ENCODE measurements at regions not wholly inside any gene's neighbourhood (a gene's known extent, or its start where the extent isn't known, plus 50 kb on each side); places are given as distances from the start of the nearest gene placed in this dataset.

DNA sequence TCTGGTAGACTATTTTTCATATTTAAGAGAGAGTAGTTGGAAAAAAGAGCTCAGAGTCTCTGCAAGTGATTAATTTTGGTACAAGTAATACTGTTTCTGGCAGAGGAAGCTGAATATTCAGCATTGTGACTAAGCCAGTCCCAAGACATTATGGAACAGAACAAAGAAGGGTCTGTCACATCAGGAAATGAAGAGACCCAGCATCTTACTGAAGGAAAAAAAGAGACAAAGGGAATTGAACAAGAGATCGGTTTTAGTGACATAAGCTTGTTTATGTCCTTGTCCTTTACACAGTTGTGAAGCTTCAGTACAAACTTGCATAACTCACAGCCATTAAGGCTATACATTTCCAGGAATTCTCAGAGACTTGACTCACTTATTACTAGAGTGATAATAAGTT, 568.5 kb upstream of the SLC8A1 start:
- H4K12ac ChIP-seq (ENCODE audit: low read depth, low read length) = no peak overlapping the region
- no CpG with 5 or more reads among the region's 1 CpG for WGBS (ENCODE audit: extremely low coverage, insufficient coverage, insufficient read length)
- H2AFZ ChIP-seq (ENCODE audit: insufficient read depth, low read length, poor library complexity) = no peak overlapping the region
- H3K9ac ChIP-seq (ENCODE audit: low read length) = no peak overlapping the region
- H2BK5ac ChIP-seq (ENCODE audit: low read depth, low read length, poor library complexity) = no peak overlapping the region
- H3K79me1 ChIP-seq (ENCODE audit: low read length) = peaks cover 2% of the 10 kb centered on the region
- H2BK120ac ChIP-seq (ENCODE audit: insufficient read depth, low read length, poor library complexity) = no peak overlapping the region
- no peak overlapping the region for H3K14ac ChIP-seq (ENCODE audit: low read length)
- H3K4me1 ChIP-seq (ENCODE audit: control insufficient read depth in 1 of 2, insufficient read depth in 2 of 2, low read length in 2 of 2) = no peaks in the 10 kb centered on the region
- no peaks in the 10 kb centered on the region for H3K79me2 ChIP-seq (ENCODE audit: control insufficient read depth, insufficient read depth, low read length, poor library complexity)
- H3K18ac ChIP-seq (ENCODE audit: low read length) = no peak overlapping the region
- H3K4ac ChIP-seq (ENCODE audit: low read depth, low read length) = no peak overlapping the region
- no peak overlapping the region for H2BK12ac ChIP-seq (ENCODE audit: low read length)
- no peaks in the 10 kb centered on the region for H3K27me3 ChIP-seq (ENCODE audit: insufficient read depth, low read length)
- no peak overlapping the region for H3K27ac ChIP-seq (ENCODE audit: low read depth, low read length)
- no peak overlapping the region for H4K8ac ChIP-seq (ENCODE audit: low read depth, low read length)
- H3K36me3 ChIP-seq (ENCODE audit: control insufficient read depth in 1 of 2, insufficient read depth in 2 of 2, low read length in 2 of 2) = no peaks in the 10 kb centered on the region
- H2AK5ac ChIP-seq (ENCODE audit: low read length) = no peak overlapping the region
- H3K9me3 ChIP-seq (ENCODE audit: insufficient read depth, low read depth, low read length) = no peaks in the 10 kb centered on the region
- DNase-seq = no peak
- no peak overlapping the region for H3K23ac ChIP-seq (ENCODE audit: low read length)
- H3K4me3 ChIP-seq (ENCODE audit: low read depth, low read length) = no peak overlapping the region
- H4K91ac ChIP-seq (ENCODE audit: low read depth, low read length) = no peak overlapping the region
- H3K4me2 ChIP-seq (ENCODE audit: low read length) = no peak overlapping the region

DNA sequence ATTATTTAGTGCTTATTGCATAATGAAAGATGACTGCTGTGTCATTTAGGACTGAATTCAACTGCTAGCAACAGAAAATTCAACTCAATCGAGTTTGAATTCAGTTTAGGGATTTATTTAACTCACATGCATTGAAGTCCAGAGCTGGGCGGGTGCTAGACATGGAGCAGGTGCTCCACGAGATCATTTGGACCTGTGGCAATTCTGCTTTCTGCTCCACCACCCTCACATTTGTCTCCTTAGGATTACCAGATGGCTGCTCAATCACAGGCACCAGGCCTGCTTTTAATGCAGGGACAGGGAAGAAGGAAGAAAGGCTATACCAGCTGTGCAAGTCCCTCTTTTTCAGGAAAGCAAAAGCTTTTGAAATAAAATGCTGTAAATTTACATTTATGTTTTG, 572.9 kb upstream of the SLC8A1 start:
- no CpG with 5 or more reads among the region's 3 CpGs for WGBS (ENCODE audit: extremely low coverage, insufficient coverage, insufficient read length)
- Histone ChIP-seq H3K9ac (ENCODE audit: low read length) (no peak overlapping the region), H3K9me3 (ENCODE audit: insufficient read depth, low read depth, low read length) (no peaks in the 10 kb centered on the region)

DNA sequence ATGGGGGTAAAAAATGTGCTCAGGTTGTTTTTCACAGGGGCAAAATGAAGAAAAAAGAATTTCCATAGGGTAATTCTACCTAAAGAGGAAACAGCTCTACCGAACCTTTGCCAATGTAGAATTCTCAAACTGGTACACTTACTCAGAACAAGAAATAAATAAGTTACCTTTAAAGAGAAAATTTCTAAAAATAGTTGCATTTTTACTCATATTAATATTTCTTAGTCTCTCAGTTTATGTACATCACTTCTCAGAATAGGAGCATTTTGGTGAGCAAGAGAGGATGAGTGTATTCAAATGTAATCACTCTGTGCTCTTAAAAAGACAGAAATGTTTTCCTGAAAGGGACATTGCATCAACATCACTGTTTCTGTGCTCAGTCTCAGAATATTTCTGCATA, 574.7 kb upstream of the SLC8A1 start:
- no CpG with 5 or more reads among the region's 1 CpG for WGBS (ENCODE audit: extremely low coverage, insufficient coverage, insufficient read length)
- Histone ChIP-seq H2BK12ac (ENCODE audit: low read length) (no peak overlapping the region), H2AK5ac (ENCODE audit: low read length) (no peak overlapping the region), H3K4me1 (ENCODE audit: control insufficient read depth in 1 of 2, insufficient read depth in 2 of 2, low read length in 2 of 2) (no peaks in the 10 kb centered on the region), H3K4me3 (ENCODE audit: low read depth, low read length) (no peak overlapping the region), H2BK120ac (ENCODE audit: insufficient read depth, low read length, poor library complexity) (no peak overlapping the region), H2AFZ (ENCODE audit: insufficient read depth, low read length, poor library complexity) (no peak overlapping the region), H3K23ac (ENCODE audit: low read length) (no peak overlapping the region), H3K9me3 (ENCODE audit: insufficient read depth, low read depth, low read length) (no peaks in the 10 kb centered on the region), H3K4ac (ENCODE audit: low read depth, low read length) (no peak overlapping the region), H4K91ac (ENCODE audit: low read depth, low read length) (no peak overlapping the region), H4K12ac (ENCODE audit: low read depth, low read length) (no peak overlapping the region), H3K36me3 (ENCODE audit: control insufficient read depth in 1 of 2, insufficient read depth in 2 of 2, low read length in 2 of 2) (no peaks in the 10 kb centered on the region), H3K27ac (ENCODE audit: low read depth, low read length) (no peak overlapping the region), H3K27me3 (ENCODE audit: insufficient read depth, low read length) (no peaks in the 10 kb centered on the region), H3K9ac (ENCODE audit: low read length) (no peak overlapping the region), H4K8ac (ENCODE audit: low read depth, low read length) (no peak overlapping the region), H3K79me2 (ENCODE audit: control insufficient read depth, insufficient read depth, low read length, poor library complexity) (no peaks in the 10 kb centered on the region), H3K4me2 (ENCODE audit: low read length) (no peak overlapping the region), H2BK5ac (ENCODE audit: low read depth, low read length, poor library complexity) (no peak overlapping the region), H3K18ac (ENCODE audit: low read length) (no peak overlapping the region), H3K14ac (ENCODE audit: low read length) (no peak overlapping the region), H3K79me1 (ENCODE audit: low read length) (peaks cover 2% of the 10 kb centered on the region)
- no peak for DNase-seq

More for the DNA sequence above, 572.9 kb upstream of the SLC8A1 start:
- DNase-seq = no peak
- Histone ChIP-seq H3K27ac (ENCODE audit: low read depth, low read length) (no peak overlapping the region), H2BK12ac (ENCODE audit: low read length) (no peak overlapping the region), H3K14ac (ENCODE audit: low read length) (no peak overlapping the region), H3K4me1 (ENCODE audit: control insufficient read depth in 1 of 2, insufficient read depth in 2 of 2, low read length in 2 of 2) (no peaks in the 10 kb centered on the region), H3K4ac (ENCODE audit: low read depth, low read length) (no peak overlapping the region), H3K23ac (ENCODE audit: low read length) (no peak overlapping the region), H4K8ac (ENCODE audit: low read depth, low read length) (no peak overlapping the region), H3K4me2 (ENCODE audit: low read length) (no peak overlapping the region), H3K4me3 (ENCODE audit: low read depth, low read length) (no peak overlapping the region), H2AFZ (ENCODE audit: insufficient read depth, low read length, poor library complexity) (no peak overlapping the region), H4K12ac (ENCODE audit: low read depth, low read length) (no peak overlapping the region), H3K18ac (ENCODE audit: low read length) (no peak overlapping the region), H3K36me3 (ENCODE audit: control insufficient read depth in 1 of 2, insufficient read depth in 2 of 2, low read length in 2 of 2) (no peaks in the 10 kb centered on the region), H2BK5ac (ENCODE audit: low read depth, low read length, poor library complexity) (no peak overlapping the region), H2BK120ac (ENCODE audit: insufficient read depth, low read length, poor library complexity) (no peak overlapping the region), H3K27me3 (ENCODE audit: insufficient read depth, low read length) (no peaks in the 10 kb centered on the region), H4K91ac (ENCODE audit: low read depth, low read length) (no peak overlapping the region), H3K79me1 (ENCODE audit: low read length) (peaks cover 2% of the 10 kb centered on the region), H2AK5ac (ENCODE audit: low read length) (no peak overlapping the region), H3K79me2 (ENCODE audit: control insufficient read depth, insufficient read depth, low read length, poor library complexity) (no peaks in the 10 kb centered on the region)

DNA sequence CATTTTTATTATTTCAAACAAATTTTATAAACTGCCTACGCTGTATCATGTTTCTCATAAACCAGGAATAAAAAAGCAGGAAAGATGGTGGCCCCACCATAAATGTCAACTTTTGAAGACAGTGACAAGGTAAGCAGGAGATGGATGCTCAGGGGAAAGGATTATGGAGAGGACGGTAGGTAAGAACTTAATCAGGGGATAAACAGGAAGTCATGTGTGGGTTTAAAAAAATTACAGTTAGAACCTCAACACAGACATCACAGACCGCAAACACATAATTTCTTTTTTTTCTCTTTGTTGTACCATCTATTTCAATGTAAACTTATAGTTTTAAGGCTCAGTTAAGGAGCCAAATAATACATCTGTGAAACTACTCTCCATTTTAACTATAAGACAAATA, 575.2 kb upstream of the SLC8A1 start:
- H4K91ac ChIP-seq (ENCODE audit: low read depth, low read length) = no peak overlapping the region
- H3K79me2 ChIP-seq (ENCODE audit: control insufficient read depth, insufficient read depth, low read length, poor library complexity) = no peaks in the 10 kb centered on the region
- H3K9me3 ChIP-seq (ENCODE audit: insufficient read depth, low read depth, low read length) = no peaks in the 10 kb centered on the region
- H3K27ac ChIP-seq (ENCODE audit: low read depth, low read length) = no peak overlapping the region
- H4K8ac ChIP-seq (ENCODE audit: low read depth, low read length) = no peak overlapping the region
- no peak overlapping the region for H4K12ac ChIP-seq (ENCODE audit: low read depth, low read length)
- no peak overlapping the region for H2AFZ ChIP-seq (ENCODE audit: insufficient read depth, low read length, poor library complexity)
- no CpG with 5 or more reads among the region's 3 CpGs for WGBS (ENCODE audit: extremely low coverage, insufficient coverage, insufficient read length)
- no peak overlapping the region for H3K9ac ChIP-seq (ENCODE audit: low read length)
- H2BK12ac ChIP-seq (ENCODE audit: low read length) = no peak overlapping the region
- no peak overlapping the region for H2BK5ac ChIP-seq (ENCODE audit: low read depth, low read length, poor library complexity)
- H2BK120ac ChIP-seq (ENCODE audit: insufficient read depth, low read length, poor library complexity) = no peak overlapping the region
- no peak overlapping the region for H3K18ac ChIP-seq (ENCODE audit: low read length)
- H3K36me3 ChIP-seq (ENCODE audit: control insufficient read depth in 1 of 2, insufficient read depth in 2 of 2, low read length in 2 of 2) = no peaks in the 10 kb centered on the region
- peaks cover 2% of the 10 kb centered on the region for H3K79me1 ChIP-seq (ENCODE audit: low read length)
- H3K27me3 ChIP-seq (ENCODE audit: insufficient read depth, low read length) = no peaks in the 10 kb centered on the region
- H3K4ac ChIP-seq (ENCODE audit: low read depth, low read length) = no peak overlapping the region
- no peak overlapping the region for H3K23ac ChIP-seq (ENCODE audit: low read length)
- H2AK5ac ChIP-seq (ENCODE audit: low read length) = no peak overlapping the region
- H3K4me2 ChIP-seq (ENCODE audit: low read length) = no peak overlapping the region
- H3K4me1 ChIP-seq (ENCODE audit: control insufficient read depth in 1 of 2, insufficient read depth in 2 of 2, low read length in 2 of 2) = no peaks in the 10 kb centered on the region
- DNase-seq = no peak
- H3K14ac ChIP-seq (ENCODE audit: low read length) = no peak overlapping the region
- H3K4me3 ChIP-seq (ENCODE audit: low read depth, low read length) = no peak overlapping the region

All from trophoblast cell (in vitro differentiated cells and primary cell).